Mesendoderm (in vitro differentiated cells): ENCODE measurements at regions not wholly inside any gene's neighbourhood (a gene's known extent, or its start where the extent isn't known, plus 50 kb on each side); places are given as distances from the start of the nearest gene placed in this dataset.
"Not testable (repeated sequence)": the region's sequence is repeated elsewhere in the genome, so short reads cannot be mapped to it uniquely, and the experiment has no call there.

Experiments used
- DNase-seq: peaks from one replicate; pipeline ENCODE4 v3.0.0; 2013
- H2AK5ac ChIP-seq: 2 replicates; pipeline ENCODE4 v1.6.1; 2013; ENCODE audit warnings: low read length, inconsistent platforms
- H2BK120ac ChIP-seq: 2 replicates; pipeline ENCODE4 v1.6.1; 2013; ENCODE audit warnings: low read depth, mild to moderate bottlenecking, low read length, moderate library complexity, mixed read lengths
- H2BK15ac ChIP-seq: replicated peaks from 2 replicates; pipeline ENCODE4 v1.6.1; 2013; ENCODE audit warnings: low read depth, mild to moderate bottlenecking, moderate library complexity
- H2BK5ac ChIP-seq: 2 replicates; pipeline ENCODE4 v1.6.1; 2013; ENCODE audit warnings: low read length, inconsistent platforms
- H3K18ac ChIP-seq: 2 replicates; pipeline ENCODE4 v1.6.1; 2013; ENCODE audit warnings: mild to moderate bottlenecking, low read length, mixed read lengths
- H3K23ac ChIP-seq: one replicate; pipeline ENCODE4 v1.6.1; 2013; ENCODE audit warnings: low read length
- H3K27ac ChIP-seq: 2 replicates; pipeline ENCODE4 v1.5.1; 2013; ENCODE audit warnings: low read depth, mild to moderate bottlenecking, inconsistent platforms, low read length, moderate library complexity
- H3K27me3 ChIP-seq: 2 replicates; pipeline ENCODE4 v1.6.1; 2013; ENCODE audit warnings: low read length, control low read depth, mild to moderate bottlenecking, inconsistent platforms; ENCODE audit not compliant: insufficient read depth, poor library complexity
- H3K36me3 ChIP-seq: 2 replicates; pipeline ENCODE4 v1.6.1; 2013; ENCODE audit warnings: low read length, inconsistent platforms; ENCODE audit not compliant: control insufficient read depth, insufficient read depth
- H3K4ac ChIP-seq: one replicate; pipeline ENCODE4 v1.6.1; 2013; ENCODE audit warnings: low read depth, mild to moderate bottlenecking, low read length, moderate library complexity
- H3K4me1 ChIP-seq: 2 replicates; pipeline ENCODE4 v1.6.1; 2013; ENCODE audit warnings: low read depth, low read length, inconsistent platforms; ENCODE audit not compliant: control insufficient read depth
- H3K4me2 ChIP-seq: 2 replicates; pipeline ENCODE4 v1.6.1; 2013; ENCODE audit warnings: low read length
- H3K4me3 ChIP-seq: 2 replicates; pipeline ENCODE4 v1.5.1; 2013; ENCODE audit warnings: mild to moderate bottlenecking, low read length
- H3K56ac ChIP-seq: one replicate; pipeline ENCODE4 v1.6.1; 2013; ENCODE audit warnings: low read length
- H3K79me1 ChIP-seq: 2 replicates; pipeline ENCODE4 v1.6.1; 2013; ENCODE audit warnings: low read length, inconsistent platforms
- H3K79me2 ChIP-seq: 2 replicates; pipeline ENCODE4 v1.6.1; 2013; ENCODE audit warnings: mild to moderate bottlenecking, low read length; ENCODE audit not compliant: control insufficient read depth, insufficient read depth
- H3K9ac ChIP-seq: 2 replicates; pipeline ENCODE4 v1.6.1; 2013; ENCODE audit warnings: low read length, inconsistent platforms
- H4K5ac ChIP-seq: one replicate; pipeline ENCODE4 v1.6.1; 2013; ENCODE audit warnings: low read length
- H4K8ac ChIP-seq: one replicate; pipeline ENCODE4 v1.6.1; 2013; ENCODE audit warnings: low read depth, mild to moderate bottlenecking, control low read depth, low read length, moderate library complexity
- WGBS: extraction: QIAGEN DNeasy Blood & Tissue Kit; methylation state at CpG from one replicate; pipeline ENCODE4 v1.1.7; 2013; ENCODE audit warnings: low lambda C conversion rate, missing lambda C conversion rate; ENCODE audit not compliant: insufficient coverage; ENCODE audit errors: extremely low coverage; 5-methylcytosine and 5-hydroxymethylcytosine counted together

DNA sequence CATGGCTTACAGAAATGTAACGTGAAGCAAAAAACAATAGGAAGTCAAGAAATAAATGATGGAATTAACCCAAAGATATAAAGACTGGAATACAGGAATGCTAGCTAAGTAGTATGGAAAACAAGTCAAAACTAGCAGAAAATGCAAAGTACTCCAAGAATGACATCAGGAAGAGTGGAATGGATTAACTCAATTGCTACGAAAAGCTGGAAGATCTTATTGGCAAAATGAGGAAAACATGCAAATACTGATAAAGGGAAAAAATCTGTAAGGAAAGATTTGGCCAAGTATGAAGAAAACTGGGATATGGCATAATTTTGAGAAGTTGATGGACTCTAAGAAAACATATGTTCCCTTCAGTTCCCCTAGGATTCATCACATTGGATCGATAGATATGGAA lies 324.5 kb upstream of the ZNF608 start:
- Histone ChIP-seq H3K79me1 (no peaks in the 10 kb centered on the region), H3K79me2 (no peaks in the 10 kb centered on the region), H2BK15ac (no peak overlapping the region), H3K27ac (no peak overlapping the region), H3K4me3 (no peak overlapping the region), H2BK120ac (no peak overlapping the region), H3K18ac (no peak overlapping the region), H3K23ac (no peak overlapping the region), H4K8ac (no peak overlapping the region), H3K9ac (no peak overlapping the region), H2BK5ac (no peak overlapping the region), H4K5ac (no peak overlapping the region), H3K4me1 (no peaks in the 10 kb centered on the region), H3K4ac (no peak overlapping the region), H3K27me3 (no peaks in the 10 kb centered on the region), H2AK5ac (no peak overlapping the region), H3K36me3 (no peaks in the 10 kb centered on the region), H3K4me2 (no peak overlapping the region), H3K56ac (no peak overlapping the region)
- WGBS, result no CpG with 5 or more reads among the region's 3 CpGs
- no peak for DNase-seq

DNA sequence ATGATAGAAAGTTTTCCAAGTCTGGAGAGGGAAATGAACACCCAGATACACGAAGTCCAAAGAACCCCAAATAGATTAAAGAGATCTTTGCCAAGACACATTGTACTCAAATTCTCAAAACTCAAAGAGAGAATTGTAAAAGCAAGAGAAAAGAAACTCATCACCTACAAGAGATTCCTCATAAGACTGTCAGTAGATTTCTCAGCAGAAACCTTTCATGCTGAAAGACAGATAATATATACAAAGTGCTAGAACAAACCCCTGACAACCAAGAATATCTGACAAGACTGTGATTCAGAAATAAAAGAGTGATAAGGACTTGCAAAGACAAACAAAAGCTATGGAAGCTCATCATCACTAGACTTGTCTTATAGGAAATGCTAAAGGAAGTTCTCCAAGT lies 326.7 kb upstream of the ZNF608 start:
- no peak overlapping the region for H4K8ac ChIP-seq
- no peak overlapping the region for H3K18ac ChIP-seq
- H3K79me2 ChIP-seq, result no peaks in the 10 kb centered on the region
- H3K4me3 ChIP-seq, result no peak overlapping the region
- no peaks in the 10 kb centered on the region for H3K4me1 ChIP-seq
- no peak for DNase-seq
- H3K27me3 ChIP-seq, result no peaks in the 10 kb centered on the region
- no CpG with 5 or more reads among the region's 1 CpG for WGBS
- H3K56ac ChIP-seq, result no peak overlapping the region
- H3K4me2 ChIP-seq, result no peak overlapping the region
- no peaks in the 10 kb centered on the region for H3K36me3 ChIP-seq
- no peaks in the 10 kb centered on the region for H3K79me1 ChIP-seq
- no peak overlapping the region for H2BK5ac ChIP-seq
- H2AK5ac ChIP-seq, result no peak overlapping the region
- no peak overlapping the region for H4K5ac ChIP-seq
- no peak overlapping the region for H2BK15ac ChIP-seq
- H3K23ac ChIP-seq, result no peak overlapping the region
- no peak overlapping the region for H2BK120ac ChIP-seq
- H3K9ac ChIP-seq, result no peak overlapping the region
- no peak overlapping the region for H3K27ac ChIP-seq
- no peak overlapping the region for H3K4ac ChIP-seq

DNA sequence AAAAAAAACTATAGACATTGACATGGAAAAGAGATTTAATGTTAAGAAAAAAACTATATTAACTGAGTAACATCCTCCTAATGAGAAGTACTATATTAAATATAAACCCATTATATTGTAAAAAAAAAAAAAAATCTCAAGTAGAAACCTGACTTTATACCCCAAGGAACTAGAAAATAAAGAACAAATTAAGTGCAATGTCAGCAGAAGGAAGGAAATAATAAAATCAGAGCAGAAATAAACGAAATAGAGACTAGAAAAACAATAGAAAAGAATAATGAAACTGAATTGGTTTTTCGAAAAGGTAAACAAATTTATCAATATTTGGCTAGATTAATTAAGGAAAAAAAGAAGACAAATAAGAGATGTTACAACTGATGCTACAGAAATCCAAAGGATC lies 329.1 kb upstream of the ZNF608 start:
- Histone ChIP-seq H3K4me3 (no peak overlapping the region), H2BK5ac (no peak overlapping the region), H3K9ac (no peak overlapping the region), H3K79me2 (no peaks in the 10 kb centered on the region), H2BK120ac (no peak overlapping the region), H3K4ac (no peak overlapping the region), H4K8ac (no peak overlapping the region), H3K56ac (no peak overlapping the region), H3K4me1 (no peaks in the 10 kb centered on the region), H3K27me3 (no peaks in the 10 kb centered on the region), H4K5ac (no peak overlapping the region), H2AK5ac (no peak overlapping the region), H3K79me1 (no peaks in the 10 kb centered on the region), H3K36me3 (no peaks in the 10 kb centered on the region), H3K18ac (no peak overlapping the region), H2BK15ac (no peak overlapping the region), H3K27ac (no peak overlapping the region), H3K4me2 (no peak overlapping the region), H3K23ac (no peak overlapping the region)
- no peak for DNase-seq
- WGBS, result no CpG with 5 or more reads among the region's 2 CpGs

DNA sequence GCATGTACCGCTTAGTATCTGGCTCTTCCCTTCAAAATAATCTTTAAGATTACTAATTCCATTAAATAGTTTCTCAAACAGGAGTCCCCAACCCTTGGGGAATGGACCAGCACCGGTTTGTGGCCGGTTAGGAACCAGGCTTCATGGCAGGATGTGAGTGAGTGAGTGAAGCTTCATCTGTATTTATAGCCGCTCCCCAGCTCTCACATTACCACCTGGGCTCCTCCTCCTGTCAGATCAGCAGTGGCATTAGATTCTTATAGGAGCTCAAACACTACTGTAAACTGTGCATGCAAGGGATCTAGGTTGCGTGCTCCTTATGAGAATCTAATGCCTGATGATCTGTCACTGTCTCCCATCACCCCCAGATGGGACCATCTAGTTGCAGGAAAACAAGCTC lies 332.6 kb upstream of the ZNF608 start:
- H2AK5ac ChIP-seq, H3K27me3 ChIP-seq, H3K79me2 ChIP-seq, H3K9ac ChIP-seq, H3K56ac ChIP-seq, H2BK15ac ChIP-seq, H3K27ac ChIP-seq, H3K4me1 ChIP-seq, H3K79me1 ChIP-seq, H3K4me3 ChIP-seq, DNase-seq, H3K4me2 ChIP-seq, H3K4ac ChIP-seq, H3K18ac ChIP-seq, H3K36me3 ChIP-seq, H3K23ac ChIP-seq, H4K8ac ChIP-seq, H4K5ac ChIP-seq, H2BK5ac ChIP-seq, H2BK120ac ChIP-seq: not testable (repeated sequence)
- WGBS, result no CpG with 5 or more reads among the region's 5 CpGs

DNA sequence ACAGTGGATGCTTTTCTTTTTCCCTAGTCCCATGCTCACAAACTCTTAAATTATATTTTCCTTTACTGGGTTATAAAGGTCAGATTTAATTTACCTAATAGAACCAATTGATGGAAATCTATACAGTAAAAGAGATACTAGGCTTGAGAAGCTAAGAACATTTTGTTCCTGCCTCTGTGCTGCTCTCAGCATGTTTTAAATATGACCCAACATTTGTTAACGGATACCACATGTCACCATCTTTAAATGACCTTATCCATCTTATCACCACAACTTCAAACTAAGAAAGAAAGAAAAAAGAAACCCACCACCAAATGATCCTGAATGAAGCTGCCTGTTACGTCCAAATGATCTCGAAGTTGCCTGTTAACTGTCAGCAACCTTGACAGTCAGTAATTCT lies 334.7 kb upstream of the ZNF608 start:
- no peak overlapping the region for H3K4ac ChIP-seq
- 100% methylated on average over 1 of the region's 3 CpGs for WGBS

DNA sequence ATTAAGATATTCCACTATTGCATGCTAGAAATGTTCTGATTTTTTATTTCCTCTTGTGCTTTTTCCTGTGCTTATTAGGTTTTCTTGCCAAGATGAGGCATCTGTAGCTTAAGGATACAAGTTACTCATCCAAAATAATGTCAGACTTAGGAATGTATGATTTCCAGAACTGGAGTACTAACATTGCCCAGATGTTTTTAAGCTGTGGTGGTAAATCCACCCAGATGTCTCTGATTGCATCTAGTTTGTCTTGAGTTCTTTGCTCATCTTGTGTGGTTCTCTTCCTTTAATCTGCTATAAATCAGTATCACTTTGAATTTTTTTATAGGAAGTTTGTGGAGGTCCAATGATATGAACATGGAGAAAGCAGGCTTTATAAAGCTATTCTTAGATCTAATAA lies 337.5 kb upstream of the ZNF608 start:
- Histone ChIP-seq H3K4ac (no peak overlapping the region), H2BK15ac (no peak overlapping the region), H3K27ac (no peak overlapping the region), H3K79me2 (no peaks in the 10 kb centered on the region), H2AK5ac (no peak overlapping the region), H3K4me1 (no peaks in the 10 kb centered on the region), H4K5ac (no peak overlapping the region), H3K79me1 (no peaks in the 10 kb centered on the region), H3K23ac (no peak overlapping the region), H4K8ac (no peak overlapping the region), H3K18ac (no peak overlapping the region), H3K4me2 (no peak overlapping the region), H3K36me3 (no peaks in the 10 kb centered on the region), H2BK120ac (no peak overlapping the region), H3K27me3 (no peaks in the 10 kb centered on the region), H3K4me3 (no peak overlapping the region), H3K56ac (no peak overlapping the region), H2BK5ac (no peak overlapping the region), H3K9ac (no peak overlapping the region)
- no peak for DNase-seq

More for the DNA sequence above, 334.7 kb upstream of the ZNF608 start:
- no peak overlapping the region for H3K9ac ChIP-seq
- no peak overlapping the region for H2AK5ac ChIP-seq
- H4K5ac ChIP-seq, result no peak overlapping the region
- no peak overlapping the region for H2BK120ac ChIP-seq
- H3K36me3 ChIP-seq, result no peaks in the 10 kb centered on the region
- no peak overlapping the region for H3K27ac ChIP-seq
- H3K56ac ChIP-seq, result no peak overlapping the region
- H3K79me1 ChIP-seq, result no peaks in the 10 kb centered on the region
- no peak for DNase-seq
- H3K79me2 ChIP-seq, result no peaks in the 10 kb centered on the region
- no peaks in the 10 kb centered on the region for H3K4me1 ChIP-seq
- H3K23ac ChIP-seq, result no peak overlapping the region
- H2BK15ac ChIP-seq, result no peak overlapping the region
- no peak overlapping the region for H3K18ac ChIP-seq
- H2BK5ac ChIP-seq, result no peak overlapping the region
- no peak overlapping the region for H3K4me2 ChIP-seq
- H3K4me3 ChIP-seq, result no peak overlapping the region
- no peak overlapping the region for H4K8ac ChIP-seq
- H3K27me3 ChIP-seq, result no peaks in the 10 kb centered on the region
